ENCODE measurements at regions not wholly inside any gene's neighbourhood (a gene's known extent, or its start where the extent isn't known, plus 50 kb on each side); places are given as distances from the start of the nearest gene placed in this dataset.

DNA sequence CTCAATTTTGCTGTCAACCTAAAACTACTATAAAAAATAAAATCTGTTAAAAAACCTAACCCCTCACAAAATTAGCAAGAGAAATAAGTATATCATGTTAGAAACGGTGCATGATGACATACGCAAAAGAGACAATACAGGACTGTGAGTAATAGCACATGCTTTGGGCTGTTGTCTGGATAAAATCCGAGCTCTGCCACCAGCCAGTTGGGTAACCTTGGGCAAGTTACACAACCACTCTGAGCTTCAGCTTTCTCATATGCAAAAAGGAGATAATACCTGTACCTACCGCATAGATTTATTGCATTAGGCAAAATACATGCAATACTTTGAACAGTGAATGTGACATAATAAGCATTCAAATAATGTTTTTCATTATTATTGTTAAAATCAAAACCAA lies 481.7 kb downstream of the TLE1 start:
- DNase-seq (ENCODE audit: low spot score): no peak
- in situ Hi-C loops (cut with MboI; ENCODE audit: low sequenced_read_pairs, unreplicated experiment): no loop called here
- TF ChIP-seq, protein P1, sequence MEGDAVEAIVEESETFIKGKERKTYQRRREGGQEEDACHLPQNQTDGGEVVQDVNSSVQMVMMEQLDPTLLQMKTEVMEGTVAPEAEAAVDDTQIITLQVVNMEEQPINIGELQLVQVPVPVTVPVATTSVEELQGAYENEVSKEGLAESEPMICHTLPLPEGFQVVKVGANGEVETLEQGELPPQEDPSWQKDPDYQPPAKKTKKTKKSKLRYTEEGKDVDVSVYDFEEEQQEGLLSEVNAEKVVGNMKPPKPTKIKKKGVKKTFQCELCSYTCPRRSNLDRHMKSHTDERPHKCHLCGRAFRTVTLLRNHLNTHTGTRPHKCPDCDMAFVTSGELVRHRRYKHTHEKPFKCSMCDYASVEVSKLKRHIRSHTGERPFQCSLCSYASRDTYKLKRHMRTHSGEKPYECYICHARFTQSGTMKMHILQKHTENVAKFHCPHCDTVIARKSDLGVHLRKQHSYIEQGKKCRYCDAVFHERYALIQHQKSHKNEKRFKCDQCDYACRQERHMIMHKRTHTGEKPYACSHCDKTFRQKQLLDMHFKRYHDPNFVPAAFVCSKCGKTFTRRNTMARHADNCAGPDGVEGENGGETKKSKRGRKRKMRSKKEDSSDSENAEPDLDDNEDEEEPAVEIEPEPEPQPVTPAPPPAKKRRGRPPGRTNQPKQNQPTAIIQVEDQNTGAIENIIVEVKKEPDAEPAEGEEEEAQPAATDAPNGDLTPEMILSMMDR (IDR thresholded peaks at IDR 0.05; ENCODE audit: borderline replicate concordance, control extremely low read depth, extremely low read depth, insufficient read depth, missing control alignments): no peak

DNA sequence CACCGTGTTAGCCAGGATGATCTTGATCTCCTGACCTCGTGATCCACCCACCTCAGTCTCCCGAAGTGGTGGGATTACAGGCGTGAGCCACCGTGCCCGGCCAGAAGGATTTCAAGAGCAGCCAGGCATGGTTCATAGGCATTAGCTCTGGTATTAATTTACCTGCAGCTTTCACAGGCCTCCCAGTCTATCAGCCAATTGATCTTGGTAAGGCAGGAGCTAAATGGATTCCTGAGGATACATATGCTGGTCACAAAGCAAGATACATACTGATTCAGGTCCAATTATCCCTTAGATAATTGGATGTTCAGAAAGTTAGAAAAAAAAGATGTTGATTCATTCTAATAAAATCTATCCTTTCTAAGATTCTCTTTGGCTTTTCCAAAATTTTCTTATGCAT lies 487.1 kb downstream of the TLE1 start:
- no peak for DNase-seq (ENCODE audit: low spot score)
- TF ChIP-seq, protein P1 (IDR thresholded peaks at IDR 0.05; ENCODE audit: borderline replicate concordance, control extremely low read depth, extremely low read depth, insufficient read depth, missing control alignments): no peak
- in situ Hi-C loops (cut with MboI; ENCODE audit: low sequenced_read_pairs, unreplicated experiment): no loop called here

DNA sequence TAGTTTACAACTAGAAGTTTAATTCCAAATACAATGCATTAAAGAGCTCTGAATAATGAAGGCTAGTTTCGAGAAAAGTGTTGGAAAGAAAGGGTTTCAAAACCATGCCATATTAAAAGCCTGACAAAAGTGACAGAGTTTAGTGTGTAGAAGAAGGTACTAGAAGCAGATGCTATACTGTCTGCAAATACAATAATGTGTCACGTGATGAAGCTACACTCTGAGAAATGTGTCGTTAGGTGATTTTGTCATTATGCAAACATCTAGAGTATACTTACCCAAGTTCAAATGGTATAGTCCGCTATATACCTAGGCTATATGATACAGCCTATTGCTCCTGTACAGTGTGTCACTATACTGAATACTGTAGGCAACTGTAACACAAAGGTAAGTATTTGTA lies 494.1 kb downstream of the TLE1 start:
- TF ChIP-seq, protein P1 (IDR thresholded peaks at IDR 0.05; ENCODE audit: borderline replicate concordance, control extremely low read depth, extremely low read depth, insufficient read depth, missing control alignments): no peak
- DNase-seq (ENCODE audit: low spot score): no peak
- in situ Hi-C loops (cut with MboI; ENCODE audit: low sequenced_read_pairs, unreplicated experiment): no loop called here

DNA sequence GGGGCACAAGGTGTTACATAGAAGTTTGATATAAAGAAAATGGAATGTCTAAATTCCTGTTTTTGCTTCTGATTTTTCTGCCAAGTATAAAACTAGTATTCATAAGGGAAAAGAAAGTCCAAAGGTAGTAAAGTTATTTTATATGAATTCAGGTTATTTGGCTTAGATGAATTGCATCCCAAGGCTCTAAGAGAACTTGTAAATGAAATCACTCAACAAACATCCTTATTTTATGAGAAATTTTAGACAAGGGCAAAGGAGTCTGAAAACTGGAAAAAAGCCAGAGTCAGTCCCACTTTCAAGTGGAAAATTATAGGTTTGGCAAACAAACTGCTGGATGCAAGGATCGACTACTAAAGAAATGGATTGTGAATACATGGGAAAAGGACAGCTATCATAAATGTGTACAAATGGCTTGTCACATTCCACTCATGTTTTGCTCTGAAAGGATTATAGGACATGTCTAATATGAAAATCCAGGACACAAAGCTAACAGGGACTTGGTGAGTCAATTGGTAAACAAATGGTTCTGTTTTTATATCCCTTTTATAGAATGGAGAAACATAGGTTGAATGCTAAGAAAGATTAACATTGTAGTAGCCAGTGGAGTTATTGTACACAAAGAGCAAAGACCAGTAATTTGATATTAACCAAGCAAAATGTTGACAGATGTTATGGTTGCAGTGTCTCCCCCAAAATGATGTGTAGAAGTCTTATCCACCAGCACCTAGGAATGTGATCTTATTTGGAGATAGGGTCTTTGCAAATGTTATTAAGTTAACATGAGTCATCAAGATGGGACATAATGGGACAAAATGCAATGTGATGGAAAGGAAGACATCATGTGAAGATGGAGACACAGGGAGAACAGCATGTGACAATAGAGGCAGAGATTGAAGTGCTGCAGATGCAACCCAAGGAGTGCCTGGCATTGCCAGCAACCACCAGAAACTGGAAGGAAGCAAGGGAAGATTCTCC lies 495.7 kb downstream of the TLE1 start:
- in situ Hi-C loops (cut with MboI; ENCODE audit: low sequenced_read_pairs, unreplicated experiment): no loop called here
- TF ChIP-seq, protein P1 (IDR thresholded peaks at IDR 0.05; ENCODE audit: borderline replicate concordance, control extremely low read depth, extremely low read depth, insufficient read depth, missing control alignments): no peak
- no peak for DNase-seq (ENCODE audit: low spot score)

DNA sequence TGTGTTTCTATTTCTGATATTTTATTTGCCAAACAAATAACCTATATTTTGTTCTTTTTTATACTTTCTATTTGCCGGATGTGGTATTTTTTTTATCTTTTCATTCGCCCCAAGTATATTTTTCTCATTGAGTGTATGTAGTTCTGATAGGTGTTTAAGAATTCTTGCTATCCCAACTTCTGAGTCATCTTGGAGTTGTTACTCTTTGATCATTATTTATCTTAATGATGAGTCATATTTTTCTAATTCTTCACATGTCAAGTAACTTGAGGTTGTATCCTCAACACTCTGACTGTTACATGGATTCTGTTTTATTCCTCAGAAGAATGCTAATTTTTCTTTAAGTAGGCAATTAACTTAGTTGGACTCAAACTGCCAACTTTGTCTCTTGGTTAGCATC lies 498.1 kb downstream of the TLE1 start:
- no peak for DNase-seq (ENCODE audit: low spot score)
- TF ChIP-seq, protein P1 (IDR thresholded peaks at IDR 0.05; ENCODE audit: borderline replicate concordance, control extremely low read depth, extremely low read depth, insufficient read depth, missing control alignments): no peak
- in situ Hi-C loops (cut with MboI; ENCODE audit: low sequenced_read_pairs, unreplicated experiment): no loop called here

DNA sequence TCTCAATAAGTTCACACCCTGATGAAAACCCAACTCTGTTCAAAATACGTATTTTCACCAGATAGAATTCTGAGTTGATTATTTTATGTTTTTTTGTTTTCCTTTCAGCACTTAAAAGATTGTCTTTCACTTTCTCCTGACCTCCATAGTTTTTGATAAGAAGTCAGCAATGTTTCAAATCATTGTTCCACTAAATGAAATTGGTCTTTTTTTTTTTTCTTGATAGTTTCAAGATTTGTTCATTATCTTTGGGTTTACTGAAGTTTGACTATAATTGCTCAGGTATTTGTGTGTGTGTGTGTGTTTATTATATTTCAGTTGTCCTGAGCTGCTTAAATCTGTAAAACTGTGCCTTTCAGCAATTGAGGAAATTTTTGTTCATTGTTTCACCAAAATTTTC lies 498.7 kb downstream of the TLE1 start:
- TF ChIP-seq, protein P1 (IDR thresholded peaks at IDR 0.05; ENCODE audit: borderline replicate concordance, control extremely low read depth, extremely low read depth, insufficient read depth, missing control alignments): no peak
- no peak for DNase-seq (ENCODE audit: low spot score)
- in situ Hi-C loops (cut with MboI; ENCODE audit: low sequenced_read_pairs, unreplicated experiment): no loop called here

Measured in GM13976 (cell line).